ENCODE measurements at regions not wholly inside any gene's neighbourhood (a gene's known extent, or its start where the extent isn't known, plus 50 kb on each side); places are given as distances from the start of the nearest gene placed in this dataset.

DNA sequence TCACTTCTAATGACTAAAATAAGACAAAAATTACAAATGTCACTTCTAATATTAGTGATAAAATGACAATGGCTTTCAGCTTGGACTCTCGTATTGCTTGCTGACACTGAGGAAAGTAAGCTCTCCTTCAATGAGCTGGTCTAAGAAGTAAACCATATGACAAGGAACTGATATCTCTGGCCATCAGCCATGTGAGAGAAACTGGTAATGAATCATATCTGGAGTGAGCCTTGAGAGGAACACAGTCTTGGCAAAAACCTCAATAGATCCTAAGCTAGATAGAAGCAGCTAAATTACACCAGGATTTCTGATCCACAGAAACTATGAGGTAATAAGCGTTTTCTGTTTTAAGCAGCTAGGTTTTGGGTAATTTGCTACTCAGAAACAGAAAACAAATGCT lies 1575.1 kb downstream of the OTOL1 start:
- TF ChIP-seq, protein P1, sequence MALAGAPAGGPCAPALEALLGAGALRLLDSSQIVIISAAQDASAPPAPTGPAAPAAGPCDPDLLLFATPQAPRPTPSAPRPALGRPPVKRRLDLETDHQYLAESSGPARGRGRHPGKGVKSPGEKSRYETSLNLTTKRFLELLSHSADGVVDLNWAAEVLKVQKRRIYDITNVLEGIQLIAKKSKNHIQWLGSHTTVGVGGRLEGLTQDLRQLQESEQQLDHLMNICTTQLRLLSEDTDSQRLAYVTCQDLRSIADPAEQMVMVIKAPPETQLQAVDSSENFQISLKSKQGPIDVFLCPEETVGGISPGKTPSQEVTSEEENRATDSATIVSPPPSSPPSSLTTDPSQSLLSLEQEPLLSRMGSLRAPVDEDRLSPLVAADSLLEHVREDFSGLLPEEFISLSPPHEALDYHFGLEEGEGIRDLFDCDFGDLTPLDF (CRISPR knock-in tag; IDR thresholded peaks at IDR 0.05), result no peak
- TF ChIP-seq, protein P2, sequence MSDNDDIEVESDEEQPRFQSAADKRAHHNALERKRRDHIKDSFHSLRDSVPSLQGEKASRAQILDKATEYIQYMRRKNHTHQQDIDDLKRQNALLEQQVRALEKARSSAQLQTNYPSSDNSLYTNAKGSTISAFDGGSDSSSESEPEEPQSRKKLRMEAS (IDR thresholded peaks at IDR 0.05), result no peak
- TF ChIP-seq CTCF (CRISPR knock-in tag; IDR thresholded peaks at IDR 0.05), result no peak
- no peak for TF ChIP-seq SRSF1 (optimal IDR thresholded peaks at IDR 0.05; ENCODE audit: low read depth, low read length)
- TF ChIP-seq TAF15 (IDR thresholded peaks at IDR 0.05; ENCODE audit: low read depth, low read length, poor library complexity, severe bottlenecking), result no peak
- no peak for TF ChIP-seq POLR2AphosphoS5 (IDR thresholded peaks at IDR 0.05; ENCODE audit: low read depth, low read length)
- TF ChIP-seq, protein P3, sequence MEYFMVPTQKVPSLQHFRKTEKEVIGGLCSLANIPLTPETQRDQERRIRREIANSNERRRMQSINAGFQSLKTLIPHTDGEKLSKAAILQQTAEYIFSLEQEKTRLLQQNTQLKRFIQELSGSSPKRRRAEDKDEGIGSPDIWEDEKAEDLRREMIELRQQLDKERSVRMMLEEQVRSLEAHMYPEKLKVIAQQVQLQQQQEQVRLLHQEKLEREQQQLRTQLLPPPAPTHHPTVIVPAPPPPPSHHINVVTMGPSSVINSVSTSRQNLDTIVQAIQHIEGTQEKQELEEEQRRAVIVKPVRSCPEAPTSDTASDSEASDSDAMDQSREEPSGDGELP (IDR thresholded peaks at IDR 0.05; ENCODE audit: borderline replicate concordance, low read depth), result no peak
- no peak for TF ChIP-seq NPAS2 (CRISPR knock-in tag; IDR thresholded peaks at IDR 0.05; ENCODE audit: borderline replicate concordance)
- TF ChIP-seq ZNF3 (CRISPR knock-in tag; IDR thresholded peaks at IDR 0.05), result no peak

Data from HepG2 (cell line).